Testis (tissue), 2 donors: ENCODE measurements at regions not wholly inside any gene's neighbourhood (a gene's known extent, or its start where the extent isn't known, plus 50 kb on each side); places are given as distances from the start of the nearest gene placed in this dataset.

ENCODE experiments used
- DNase-seq: peaks from one replicate; pipeline ENCODE4 v3.0.0-alpha.2; 2019
- H3K27ac ChIP-seq, 2 donors: fragments of 200-600 bp; sonication (generic); one replicate each; pipeline ENCODE4 v1.5.1; 2019
- H3K27me3 ChIP-seq: fragments of 200-600 bp; sonication (generic); one replicate; pipeline ENCODE4 v1.5.1; 2019
- H3K36me3 ChIP-seq: fragments of 200-600 bp; sonication (generic); one replicate; pipeline ENCODE4 v1.5.1; 2017; ENCODE audit warnings: low read depth; ENCODE audit errors: missing control alignments
- H3K4me1 ChIP-seq: fragments of 200-600 bp; sonication (generic); one replicate; pipeline ENCODE4 v1.5.1; 2019
- H3K4me3 ChIP-seq, 2 donors: fragments of 200-600 bp; sonication (generic); one replicate each; pipeline ENCODE4 v1.5.1; 2017 to 2019
- H3K9me3 ChIP-seq: fragments of 200-600 bp; sonication (generic); one replicate; pipeline ENCODE4 v1.5.1; 2017
- POLR2A ChIP-seq: fragments of 450-650 bp; IDR thresholded peaks from one replicate; pipeline ENCODE4 v1.6.1; 2017; ENCODE audit warnings: antibody characterized with exemption, mild to moderate bottlenecking, moderate library complexity
- whole genome bisulfite sequencing, 2 donors: methylation state at CpG; one replicate each; pipeline ENCODE4 v1.1.5; 2018; 5-methylcytosine and 5-hydroxymethylcytosine counted together
- intact Hi-C: fragments of 100-400 bp; cut with DNase I; formaldehyde crosslinking; loops from one replicate; pipeline ENCODE4 v1.15.1; 2023; ENCODE audit warnings: low total_unique reads
- TF ChIP-seq, protein P1 (sequence below), 3 experiments: fragments of 450-650 bp in 2 of 3; fragments of 200-600 bp in 1 of 3; sonication (generic) in 1 of 3; IDR thresholded peaks; one replicate each; pipeline ENCODE4 v1.5.1; 2016 to 2019; ENCODE audit warnings: antibody characterized with exemption in 3 of 3, mild to moderate bottlenecking in 2 of 3, moderate library complexity in 1 of 3

- H3K4me1 ChIP-seq: peaks cover 5% of the 10 kb centered on the region
- H3K4me3 ChIP-seq: no peak overlapping the region
- H3K27me3 ChIP-seq: no peaks in the 10 kb centered on the region
- 74 to 76% methylated on average over 9 of the region's 9 CpGs for WGBS, 2 donors
- H3K36me3 ChIP-seq: no peaks in the 10 kb centered on the region
- intact Hi-C loops: no loop called here
- no peak for DNase-seq
- no peak for TF ChIP-seq POLR2A
- TF ChIP-seq, protein P1, sequence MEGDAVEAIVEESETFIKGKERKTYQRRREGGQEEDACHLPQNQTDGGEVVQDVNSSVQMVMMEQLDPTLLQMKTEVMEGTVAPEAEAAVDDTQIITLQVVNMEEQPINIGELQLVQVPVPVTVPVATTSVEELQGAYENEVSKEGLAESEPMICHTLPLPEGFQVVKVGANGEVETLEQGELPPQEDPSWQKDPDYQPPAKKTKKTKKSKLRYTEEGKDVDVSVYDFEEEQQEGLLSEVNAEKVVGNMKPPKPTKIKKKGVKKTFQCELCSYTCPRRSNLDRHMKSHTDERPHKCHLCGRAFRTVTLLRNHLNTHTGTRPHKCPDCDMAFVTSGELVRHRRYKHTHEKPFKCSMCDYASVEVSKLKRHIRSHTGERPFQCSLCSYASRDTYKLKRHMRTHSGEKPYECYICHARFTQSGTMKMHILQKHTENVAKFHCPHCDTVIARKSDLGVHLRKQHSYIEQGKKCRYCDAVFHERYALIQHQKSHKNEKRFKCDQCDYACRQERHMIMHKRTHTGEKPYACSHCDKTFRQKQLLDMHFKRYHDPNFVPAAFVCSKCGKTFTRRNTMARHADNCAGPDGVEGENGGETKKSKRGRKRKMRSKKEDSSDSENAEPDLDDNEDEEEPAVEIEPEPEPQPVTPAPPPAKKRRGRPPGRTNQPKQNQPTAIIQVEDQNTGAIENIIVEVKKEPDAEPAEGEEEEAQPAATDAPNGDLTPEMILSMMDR (IDR thresholded peaks at IDR 0.05): no peak
- no peak overlapping the region for H3K27ac ChIP-seq
- H3K9me3 ChIP-seq: no peaks in the 10 kb centered on the region
Observed at GRCh38 chr15:69540622-69541021, 88.0 kb downstream of the RPLP1 start.

DNA sequence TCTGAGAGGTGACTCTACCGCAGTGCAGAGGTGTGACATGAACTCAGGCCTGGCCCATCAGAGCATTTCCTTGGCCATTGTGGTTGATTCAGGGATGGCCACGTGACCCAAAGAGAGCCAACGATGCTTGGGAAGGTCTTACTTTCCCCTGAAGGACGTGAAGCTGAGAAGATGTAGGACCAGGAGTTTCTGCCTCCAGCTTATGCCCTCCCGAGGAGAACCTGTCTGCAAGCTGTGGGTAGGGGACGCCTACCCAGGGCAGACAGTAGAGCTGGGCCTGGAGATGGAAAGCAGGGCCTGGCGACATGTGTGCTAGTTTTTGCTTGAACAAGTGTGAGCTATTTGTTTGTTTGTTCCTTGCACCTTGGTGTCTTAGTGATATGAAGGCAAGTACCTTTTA lies 89.4 kb downstream of the RPLP1 start:
- intact Hi-C loops: no loop called here
- TF ChIP-seq, protein P1 (IDR thresholded peaks at IDR 0.05): no peak
- TF ChIP-seq POLR2A: no peak
- WGBS, 2 donors: 90 to 92% methylated on average over 6 to 7 of the region's 7 CpGs
- no peak overlapping the region for H3K27ac ChIP-seq
- H3K4me3 ChIP-seq: no peak overlapping the region
- no peak for DNase-seq
- no peaks in the 10 kb centered on the region for H3K9me3 ChIP-seq
- H3K4me1 ChIP-seq: peaks cover 1% of the 10 kb centered on the region
- H3K36me3 ChIP-seq: no peaks in the 10 kb centered on the region
- H3K27me3 ChIP-seq: no peaks in the 10 kb centered on the region

DNA sequence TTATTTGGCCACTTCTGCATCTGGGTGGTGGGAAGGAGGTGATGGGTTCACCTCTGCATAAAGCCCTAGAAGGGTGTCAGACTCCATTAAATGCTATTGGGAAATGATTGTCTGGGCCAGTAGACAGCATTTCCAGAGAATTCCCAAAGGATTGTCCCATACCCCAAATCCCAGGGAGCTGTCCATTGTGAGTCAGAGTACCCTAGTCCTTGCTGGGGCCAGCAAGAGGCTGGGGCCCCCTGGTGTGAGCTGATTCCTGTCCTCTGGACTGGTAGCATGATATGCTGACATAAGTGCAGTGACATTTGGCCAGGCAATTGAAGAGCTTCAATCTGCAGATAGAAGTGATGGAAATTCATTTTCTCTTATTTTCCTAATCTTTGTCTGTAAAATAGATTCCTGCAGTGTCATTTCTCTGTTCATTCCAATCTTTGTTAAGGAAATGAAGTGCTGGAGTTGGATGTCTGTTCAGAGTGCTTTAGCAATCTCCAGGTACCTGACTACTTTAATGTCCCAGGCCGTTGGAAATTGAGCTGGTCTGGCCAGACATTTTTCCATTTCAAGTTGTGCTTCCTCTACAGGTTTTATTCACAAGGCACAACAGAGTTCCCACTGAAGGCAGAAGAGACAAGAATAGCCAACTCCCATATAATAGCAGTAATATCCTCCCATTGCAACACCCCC lies 91.2 kb downstream of the RPLP1 start:
- WGBS, 2 donors: 50 to 79% methylated on average over 1 of the region's 1 CpG
- H3K9me3 ChIP-seq: no peaks in the 10 kb centered on the region
- no peak overlapping the region for H3K27ac ChIP-seq
- H3K36me3 ChIP-seq: no peaks in the 10 kb centered on the region
- DNase-seq: no peak
- H3K27me3 ChIP-seq: no peaks in the 10 kb centered on the region
- no peak for TF ChIP-seq POLR2A
- TF ChIP-seq, protein P1 (IDR thresholded peaks at IDR 0.05): no peak
- H3K4me3 ChIP-seq: no peak overlapping the region
- no peaks in the 10 kb centered on the region for H3K4me1 ChIP-seq
- intact Hi-C loops: no loop called here

DNA sequence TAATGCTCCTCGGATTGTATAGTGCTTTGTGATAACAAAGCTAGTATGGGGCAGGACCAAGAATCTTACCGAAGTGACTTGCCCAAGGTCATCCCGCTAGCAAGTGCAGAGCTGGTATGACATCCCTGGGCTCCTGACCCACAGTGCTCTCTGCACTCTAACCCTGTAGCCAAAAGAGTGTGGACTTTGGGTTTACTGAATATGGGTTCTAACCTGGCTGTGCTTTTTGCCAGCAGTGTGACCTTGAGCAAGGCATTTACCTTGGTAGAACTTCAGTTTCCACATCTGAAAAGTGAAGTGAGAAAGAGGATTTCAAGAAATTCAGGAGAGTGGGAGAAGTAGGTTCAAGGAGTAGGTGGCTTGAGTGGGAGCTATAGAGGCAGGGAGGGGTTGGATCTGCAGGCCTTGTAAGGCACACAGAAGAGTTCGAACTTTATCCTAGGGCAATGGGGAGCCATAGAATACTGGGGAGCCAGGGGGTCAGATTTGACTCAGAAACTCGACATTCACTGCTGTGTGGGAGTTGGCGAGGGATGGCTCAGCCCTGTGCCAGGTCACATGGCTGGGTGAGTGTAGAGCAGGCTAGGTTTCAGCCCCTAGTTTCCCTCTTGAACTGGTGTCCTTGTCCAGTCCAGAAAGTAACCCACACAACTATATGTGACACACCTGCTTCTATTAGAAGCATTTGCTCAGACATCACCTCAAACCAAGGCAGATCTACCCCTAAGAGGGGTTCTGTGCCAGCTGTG lies 91.9 kb downstream of the RPLP1 start:
- intact Hi-C loops: no loop called here
- H3K36me3 ChIP-seq: no peaks in the 10 kb centered on the region
- no peak overlapping the region for H3K27ac ChIP-seq
- H3K9me3 ChIP-seq: no peaks in the 10 kb centered on the region
- TF ChIP-seq, protein P1 (IDR thresholded peaks at IDR 0.05): no peak
- TF ChIP-seq POLR2A: no peak
- no peak for DNase-seq
- no peaks in the 10 kb centered on the region for H3K4me1 ChIP-seq
- no peak overlapping the region for H3K4me3 ChIP-seq
- 62 to 73% methylated on average over 5 to 6 of the region's 6 CpGs for WGBS, 2 donors
- no peaks in the 10 kb centered on the region for H3K27me3 ChIP-seq

GRCh38 chr15:69546182-69546581 lies 93.6 kb downstream of the RPLP1 start:
- no peak for TF ChIP-seq POLR2A
- TF ChIP-seq, protein P1 (IDR thresholded peaks at IDR 0.05): no peak
- no peak for DNase-seq
- no peaks in the 10 kb centered on the region for H3K4me1 ChIP-seq
- H3K4me3 ChIP-seq: no peak overlapping the region
- no peaks in the 10 kb centered on the region for H3K36me3 ChIP-seq
- H3K9me3 ChIP-seq: no peaks in the 10 kb centered on the region
- WGBS, 2 donors: 42 to 49% methylated on average over 3 of the region's 3 CpGs
- H3K27ac ChIP-seq: no peak overlapping the region
- H3K27me3 ChIP-seq: no peaks in the 10 kb centered on the region
- intact Hi-C loops: no loop called here
